MM.1S (cell line): ENCODE measurements at regions not wholly inside any gene's neighbourhood (a gene's known extent, or its start where the extent isn't known, plus 50 kb on each side); places are given as distances from the start of the nearest gene placed in this dataset.

Experiments
- CTCF ChIP-seq: fragments of 300-600 bp; sonication (generic); IDR thresholded peaks from 2 replicates; pipeline ENCODE4 v1.5.1; 2016; ENCODE audit warnings: antibody characterized with exemption, low read length, mixed read lengths
- EZH2 ChIP-seq: fragments of 300-600 bp; sonication (generic); optimal IDR thresholded peaks from 2 replicates; pipeline ENCODE3; 2017; ENCODE audit warnings: low read depth, mild to moderate bottlenecking, antibody characterized with exemption, low read length, mixed read lengths

- TF ChIP-seq CTCF = no peak
- TF ChIP-seq EZH2 = no peak
Measured at GRCh38 chr17:54840885-54841591, 59.6 kb upstream of the TOM1L1 start.
